H1 (cell line): ENCODE measurements at regions not wholly inside any gene's neighbourhood (a gene's known extent, or its start where the extent isn't known, plus 50 kb on each side); places are given as distances from the start of the nearest gene placed in this dataset.

ENCODE experiments used
- CTCF ChIA-PET: fragments of 300-600 bp; sonication (Branson Sonifier 250); formaldehyde crosslinking; loops from one replicate; lab custom pipeline; 2021; ENCODE audit not compliant: partially characterized antibody; lab: Charles Lee
- POLR2A ChIA-PET: fragments of 300-600 bp; sonication (Branson Sonifier 250); formaldehyde crosslinking; loops from one replicate; lab custom pipeline; 2021; ENCODE audit warnings: inconsistent platforms; ENCODE audit not compliant: partially characterized antibody; lab: Charles Lee
- DNase-seq, 2 experiments: peaks; one replicate each; pipeline versions ENCODE4 v3.0.0 to v3.0.0-alpha.2; 2010 to 2022; ENCODE audit warnings: low spot score in 2 of 2, low read depth in 1 of 2, mixed read lengths in 1 of 2
- FAIRE-seq: peaks from 2 replicates; lab custom pipeline; 2011; peaks lifted over from hg19 to GRCh38; lab: Jason Lieb, UNC
- H2AFZ ChIP-seq: 2 replicates; pipeline ENCODE4 v1.8.1; 2012; ENCODE audit warnings: low read length, inconsistent platforms
- H2AK5ac ChIP-seq: 2 replicates; pipeline ENCODE4 v1.6.1; 2013; ENCODE audit warnings: low read depth, low read length
- H2BK120ac ChIP-seq: replicated peaks from 2 replicates; pipeline ENCODE3; 2013; ENCODE audit warnings: low read depth, low read length, inconsistent platforms
- H2BK12ac ChIP-seq: 2 replicates; pipeline ENCODE4 v1.6.1; 2013; ENCODE audit warnings: low read depth, low read length
- H2BK15ac ChIP-seq: 2 replicates; pipeline ENCODE4 v1.6.1; 2013; ENCODE audit warnings: low read length
- H2BK20ac ChIP-seq: 2 replicates; pipeline ENCODE4 v1.6.1; 2013; ENCODE audit warnings: low read length
- H2BK5ac ChIP-seq: 2 replicates; pipeline ENCODE4 v1.6.1; 2013; ENCODE audit warnings: low read depth, low read length
- H3K14ac ChIP-seq: 2 replicates; pipeline ENCODE4 v1.6.1; 2013; ENCODE audit warnings: inconsistent platforms; ENCODE audit not compliant: insufficient read length
- H3K18ac ChIP-seq: 2 replicates; pipeline ENCODE4 v1.6.1; 2013; ENCODE audit warnings: low read length; ENCODE audit errors: extremely low read depth
- H3K23ac ChIP-seq: 2 replicates; pipeline ENCODE4 v1.6.1; 2013; ENCODE audit warnings: inconsistent platforms; ENCODE audit not compliant: insufficient read length
- H3K23me2 ChIP-seq: 2 replicates; pipeline ENCODE4 v1.6.1; 2013; ENCODE audit warnings: low read depth, low read length
- H3K27ac ChIP-seq: 2 replicates; pipeline ENCODE4 v1.6.1; 2011; ENCODE audit warnings: low read depth, low read length, inconsistent platforms
- H3K27me3 ChIP-seq, 4 experiments: replicated peaks in 1 of 4; 1 replicate in 1 of 4; 2 replicates in 3 of 4; pipeline versions ENCODE4 v1.6.1 to v1.8.1; 2011 to 2013; ENCODE audit warnings: low read length in 3 of 4, mild to moderate bottlenecking in 3 of 4, inconsistent platforms in 2 of 4, mixed read lengths in 2 of 4, moderate library complexity in 1 of 4; ENCODE audit not compliant: control insufficient read depth in 3 of 4, insufficient read depth in 3 of 4; ENCODE audit errors: extremely low read depth in 1 of 4
- H3K36me3 ChIP-seq, 4 experiments: 2 replicates each; pipeline versions ENCODE4 v1.6.1 to v1.8.1; 2011 to 2013; ENCODE audit warnings: mild to moderate bottlenecking in 4 of 4, low read length in 3 of 4, moderate library complexity in 2 of 4, control low read depth in 1 of 4, inconsistent platforms in 1 of 4; ENCODE audit not compliant: insufficient read depth in 4 of 4, control insufficient read depth in 2 of 4
- H3K4ac ChIP-seq: replicated peaks from 2 replicates; pipeline ENCODE3; 2013; ENCODE audit warnings: low read length, low read depth, mixed read lengths, inconsistent platforms; ENCODE audit not compliant: insufficient read length
- H3K4me1 ChIP-seq, 4 experiments: replicated peaks in 1 of 4; 1 replicate in 1 of 4; 2 replicates in 3 of 4; pipeline versions ENCODE4 v1.6.1 to v1.8.1; 2011 to 2013; ENCODE audit warnings: low read length in 3 of 4, inconsistent platforms in 2 of 4, mixed read lengths in 1 of 4; ENCODE audit not compliant: insufficient read depth in 4 of 4, control insufficient read depth in 3 of 4
- H3K4me2 ChIP-seq, 2 experiments: 2 replicates each; pipeline versions ENCODE4 v1.6.1 to v1.8.1; 2011 to 2013; ENCODE audit warnings: low read depth in 2 of 2, low read length in 2 of 2, control low read depth in 1 of 2, inconsistent platforms in 1 of 2, mild to moderate bottlenecking in 1 of 2; ENCODE audit not compliant: insufficient read depth in 1 of 2
- H3K4me3 ChIP-seq, 4 experiments: fragments of 200-600, 300-600 bp in 1 of 4; sonication (generic), shearing (Covaris generic), sonication (Bioruptor Twin) in 1 of 4; 2 replicates each; pipeline versions ENCODE4 v1.5.1 to v1.8.1; 2011 to 2016; ENCODE audit warnings: low read length in 4 of 4, low read depth in 3 of 4, control low read depth in 2 of 4, inconsistent platforms in 2 of 4, mild to moderate bottlenecking in 2 of 4, mixed read lengths in 1 of 4, moderate library complexity in 1 of 4; ENCODE audit not compliant: insufficient read depth in 2 of 4; ENCODE audit errors: extremely low read depth in 1 of 4
- H3K56ac ChIP-seq: replicated peaks from 2 replicates; pipeline ENCODE3; 2013; ENCODE audit warnings: low read depth, mild to moderate bottlenecking, mixed read lengths, low read length, inconsistent platforms; ENCODE audit not compliant: insufficient read length
- H3K79me1 ChIP-seq: 2 replicates; pipeline ENCODE4 v1.6.1; 2013; ENCODE audit warnings: low read depth, low read length, control low read depth
- H3K79me2 ChIP-seq, 2 experiments: 2 replicates each; pipeline versions ENCODE4 v1.6.1 to v1.8.1; 2012 to 2013; ENCODE audit warnings: low read length in 2 of 2, mild to moderate bottlenecking in 2 of 2, inconsistent platforms in 1 of 2; ENCODE audit not compliant: insufficient read depth in 2 of 2, control insufficient read depth in 1 of 2
- H3K9ac ChIP-seq, 4 experiments: replicated peaks in 1 of 4; 1 replicate in 1 of 4; 2 replicates in 3 of 4; pipeline versions ENCODE4 v1.6.1 to v1.8.1; 2011 to 2013; ENCODE audit warnings: low read depth in 3 of 4, low read length in 3 of 4, control low read depth in 2 of 4, mild to moderate bottlenecking in 2 of 4, moderate library complexity in 2 of 4, inconsistent platforms in 1 of 4; ENCODE audit errors: extremely low read depth in 1 of 4
- H3K9me3 ChIP-seq, 2 experiments: 2 replicates each; pipeline versions ENCODE4 v1.6.1 to v1.8.1; 2012 to 2013; ENCODE audit warnings: mild to moderate bottlenecking in 2 of 2, moderate library complexity in 2 of 2, control low read depth in 1 of 2, inconsistent platforms in 1 of 2, low read depth in 1 of 2, low read length in 1 of 2, mixed read lengths in 1 of 2; ENCODE audit not compliant: insufficient read depth in 2 of 2
- H4K20me1 ChIP-seq, 2 experiments: replicated peaks in 1 of 2; 2 replicates each; pipeline versions ENCODE3 to v1.8.1; 2011 to 2013; ENCODE audit warnings: inconsistent platforms in 2 of 2, low read length in 2 of 2, mild to moderate bottlenecking in 1 of 2; ENCODE audit not compliant: insufficient read depth in 2 of 2, control insufficient read depth in 1 of 2
- H4K5ac ChIP-seq: 2 replicates; pipeline ENCODE4 v1.6.1; 2013; ENCODE audit warnings: low read length, low read depth, mixed read lengths, inconsistent platforms; ENCODE audit not compliant: insufficient read length
- H4K8ac ChIP-seq: 2 replicates; pipeline ENCODE4 v1.8.0; 2013; ENCODE audit warnings: mild to moderate bottlenecking, moderate library complexity, low read length, inconsistent platforms; ENCODE audit not compliant: insufficient read depth; ENCODE audit errors: extremely low read depth
- H4K91ac ChIP-seq: replicated peaks from 2 replicates; pipeline ENCODE3; 2013; ENCODE audit warnings: low read length, mixed read lengths, inconsistent platforms; ENCODE audit not compliant: insufficient read length
- BRCA1 ChIP-seq: IDR thresholded peaks from 2 replicates; pipeline ENCODE4 v1.6.1; 2012; ENCODE audit warnings: low read depth, low read length, improper control_type of control experiment
- CBX8 ChIP-seq: fragments of 300-800, 300-1000 bp; sonication (generic); IDR thresholded peaks from 2 replicates; pipeline ENCODE4 v1.7.1; 2016; ENCODE audit warnings: low read depth, low read length, borderline replicate concordance
- EZH2 ChIP-seq: fragments of 200-600 bp; sonication (generic); IDR thresholded peaks from 2 replicates; pipeline ENCODE4 v1.7.1; 2012; ENCODE audit warnings: low read depth, mild to moderate bottlenecking, moderate library complexity, low read length, inconsistent platforms; ENCODE audit not compliant: severe bottlenecking
- FOSL1 ChIP-seq: IDR thresholded peaks from 2 replicates; pipeline ENCODE4 v1.6.1; 2011; ENCODE audit warnings: mild to moderate bottlenecking, low read depth, low read length, moderate library complexity; ENCODE audit not compliant: insufficient read depth
- NRF1 ChIP-seq: IDR thresholded peaks from 2 replicates; pipeline ENCODE4 v1.6.1; 2011; ENCODE audit warnings: mild to moderate bottlenecking, low read depth, low read length, improper control_type of control experiment
- PHF8 ChIP-seq: fragments of 200-600 bp; sonication (generic); conservative IDR thresholded peaks from 2 replicates; pipeline ENCODE4 v1.7.1; 2012; ENCODE audit warnings: low read depth, mild to moderate bottlenecking, inconsistent platforms, low read length, moderate library complexity
- POLR2A ChIP-seq, 2 experiments: IDR thresholded peaks; 1 replicate in 1 of 2; 2 replicates in 1 of 2; pipeline ENCODE4 v1.6.1; 2011; ENCODE audit warnings: low read depth in 2 of 2, low read length in 2 of 2, mild to moderate bottlenecking in 2 of 2; ENCODE audit errors: control extremely low read depth in 1 of 2
- POU5F1 ChIP-seq: IDR thresholded peaks from 2 replicates; pipeline ENCODE4 v1.6.1; 2011; ENCODE audit warnings: low read depth, mild to moderate bottlenecking, low read length, moderate library complexity
- RFX5 ChIP-seq: IDR thresholded peaks from 2 replicates; pipeline ENCODE4 v1.6.1; 2011; ENCODE audit warnings: low read depth, low read length, improper control_type of control experiment, borderline replicate concordance
- SP1 ChIP-seq: IDR thresholded peaks from 2 replicates; pipeline ENCODE4 v1.6.1; 2011; ENCODE audit warnings: low read depth, low read length
- TAF7 ChIP-seq: optimal IDR thresholded peaks from 2 replicates; pipeline ENCODE3; 2011; ENCODE audit warnings: low read depth, mild to moderate bottlenecking, inconsistent platforms, low read length, moderate library complexity, borderline replicate concordance
- TBP ChIP-seq: IDR thresholded peaks from 2 replicates; pipeline ENCODE4 v1.6.1; 2011; ENCODE audit warnings: low read depth, low read length, improper control_type of control experiment
- WGBS, 2 experiments: shearing (Covaris generic) in 1 of 2; methylation state at CpG; one replicate each; pipeline versions ENCODE4 v1.1.6 to v1.1.7; 2013 to 2015; ENCODE audit warnings: low lambda C conversion rate in 2 of 2, mixed read lengths in 2 of 2, inconsistent platforms in 1 of 2, low coverage in 1 of 2, missing lambda C conversion rate in 1 of 2; ENCODE audit not compliant: insufficient replicate concordance in 2 of 2, insufficient coverage in 1 of 2, insufficient read length in 1 of 2; ENCODE audit errors: extremely low coverage in 1 of 2, missing lambda C conversion rate in 1 of 2; 5-methylcytosine and 5-hydroxymethylcytosine counted together
- TF ChIP-seq, protein P1 (sequence below), 3 experiments: IDR thresholded peaks; 1 replicate in 2 of 3; 2 replicates in 1 of 3; pipeline versions ENCODE4 v1.5.1 to v1.6.1; 2011; ENCODE audit warnings: low read length in 3 of 3, mild to moderate bottlenecking in 3 of 3, inconsistent platforms in 2 of 3, low read depth in 1 of 3, moderate library complexity in 1 of 3; ENCODE audit not compliant: insufficient read depth in 1 of 3; ENCODE audit errors: control extremely low read depth in 1 of 3

DNA sequence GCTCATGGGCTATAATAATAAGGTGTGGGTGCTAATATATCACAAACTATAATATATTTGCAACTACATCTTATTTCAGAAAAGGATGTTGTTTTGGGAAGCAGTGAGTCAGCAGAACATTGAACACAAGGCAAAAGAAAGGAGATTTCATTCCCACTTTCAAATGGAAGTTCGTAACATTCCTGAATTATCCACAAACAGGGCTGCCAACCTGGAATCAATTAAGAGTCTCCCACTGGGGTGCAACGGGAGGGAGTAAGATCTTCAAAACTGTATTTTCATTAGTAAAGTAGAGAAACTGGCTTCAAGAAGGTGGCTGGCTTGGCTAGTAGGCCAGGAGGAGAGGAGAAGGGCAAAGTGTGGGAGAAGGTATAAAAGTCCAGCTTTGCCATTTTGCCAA lies 479.6 kb downstream of the CNTN3 start:
- Histone ChIP-seq H3K27me3 (no peaks in the 10 kb centered on the region), H4K91ac (no peak overlapping the region), H4K8ac (no peak overlapping the region), H3K56ac (no peak overlapping the region), H2BK120ac (no peak overlapping the region), H3K4me2 (no peak overlapping the region), H4K5ac (no peak overlapping the region), H3K4ac (no peak overlapping the region), H3K79me2 (no peaks in the 10 kb centered on the region), H3K4me1 (no peaks in the 10 kb centered on the region), H2AK5ac (no peak overlapping the region), H4K20me1 (no peaks in the 10 kb centered on the region), H2BK15ac (no peak overlapping the region), H2AFZ (0 out of 2 replicates have a peak overlapping the region, but pooled peaks have one; percentile 14), H3K23me2 (no peaks in the 10 kb centered on the region), H3K23ac (no peak overlapping the region), H3K9ac (no peak overlapping the region), H2BK12ac (no peak overlapping the region), H3K9me3 (0 out of 4 replicates have a peak, but pooled peaks cover 0 to 3% of the 10 kb centered on the region in 2 experiments), H3K14ac (no peak overlapping the region), H3K36me3 (no peaks in the 10 kb centered on the region), H2BK5ac (no peak overlapping the region), H3K27ac (no peak overlapping the region), H2BK20ac (no peak overlapping the region), H3K18ac (no peak overlapping the region; the same call in 1 of the 2 replicates), H3K4me3 (no peak overlapping the region), H3K79me1 (no peaks in the 10 kb centered on the region)
- CTCF ChIA-PET = no interaction called here
- POLR2A ChIA-PET = no interaction called here
- WGBS, 2 experiments = 94% methylated on average over 2 of the region's 2 CpGs; no CpG with 5 or more reads in 1 of the 2 experiments
- FAIRE-seq (no peak), DNase-seq (no peak)
- TF ChIP-seq PHF8 = no peak
- no peak for TF ChIP-seq SP1
- TF ChIP-seq CBX8 = no peak
- TF ChIP-seq EZH2 = no peak
- TF ChIP-seq POLR2A (IDR thresholded peaks at IDR 0.05; ENCODE audit: control extremely low read depth in 1 of 2, low read depth in 2 of 2, low read length in 2 of 2) = no peak
- TF ChIP-seq TBP = no peak
- no peak for TF ChIP-seq TAF7
- TF ChIP-seq, protein P1, sequence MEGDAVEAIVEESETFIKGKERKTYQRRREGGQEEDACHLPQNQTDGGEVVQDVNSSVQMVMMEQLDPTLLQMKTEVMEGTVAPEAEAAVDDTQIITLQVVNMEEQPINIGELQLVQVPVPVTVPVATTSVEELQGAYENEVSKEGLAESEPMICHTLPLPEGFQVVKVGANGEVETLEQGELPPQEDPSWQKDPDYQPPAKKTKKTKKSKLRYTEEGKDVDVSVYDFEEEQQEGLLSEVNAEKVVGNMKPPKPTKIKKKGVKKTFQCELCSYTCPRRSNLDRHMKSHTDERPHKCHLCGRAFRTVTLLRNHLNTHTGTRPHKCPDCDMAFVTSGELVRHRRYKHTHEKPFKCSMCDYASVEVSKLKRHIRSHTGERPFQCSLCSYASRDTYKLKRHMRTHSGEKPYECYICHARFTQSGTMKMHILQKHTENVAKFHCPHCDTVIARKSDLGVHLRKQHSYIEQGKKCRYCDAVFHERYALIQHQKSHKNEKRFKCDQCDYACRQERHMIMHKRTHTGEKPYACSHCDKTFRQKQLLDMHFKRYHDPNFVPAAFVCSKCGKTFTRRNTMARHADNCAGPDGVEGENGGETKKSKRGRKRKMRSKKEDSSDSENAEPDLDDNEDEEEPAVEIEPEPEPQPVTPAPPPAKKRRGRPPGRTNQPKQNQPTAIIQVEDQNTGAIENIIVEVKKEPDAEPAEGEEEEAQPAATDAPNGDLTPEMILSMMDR (IDR thresholded peaks at IDR 0.05; ENCODE audit: control extremely low read depth in 1 of 3, insufficient read depth in 1 of 3, low read depth in 1 of 3, low read length in 3 of 3) = no peak
- no peak for TF ChIP-seq RFX5
- no peak for TF ChIP-seq BRCA1
- TF ChIP-seq FOSL1 = no peak
- no peak for TF ChIP-seq POU5F1
- TF ChIP-seq NRF1 = no peak
